ENCODE measurements at regions not wholly inside any gene's neighbourhood (a gene's known extent, or its start where the extent isn't known, plus 50 kb on each side); places are given as distances from the start of the nearest gene placed in this dataset.
"Not testable (repeated sequence)": the region's sequence is repeated elsewhere in the genome, so short reads cannot be mapped to it uniquely, and the experiment has no call there.

- H3K4me3 Mint-ChIP-seq, H3K27ac Mint-ChIP-seq, H3K9me3 Mint-ChIP-seq: not testable (repeated sequence)
Measured at GRCh38 chr2:198602986-198603385, 798.6 kb downstream of the PLCL1 start.

GRCh38 chr2:198597648-198598047 lies 793.3 kb downstream of the PLCL1 start:
- Mint-ChIP-seq H3K9me3 (no peaks in the 10 kb centered on the region), H3K4me3 (no peak overlapping the region), H3K27me3 (no peaks in the 10 kb centered on the region), H3K27ac (no peak overlapping the region), H3K4me1 (ENCODE audit: low read depth) (no peaks in the 10 kb centered on the region), H3K36me3 (no peaks in the 10 kb centered on the region)
- no peak for DNase-seq
- intact Hi-C loops (cut with micrococcal nuclease): no loop called here
- ChIA-PET CTCF (no interaction called here), POLR2A (no interaction called here)

More at GRCh38 chr2:198602986-198603385, 798.6 kb downstream of the PLCL1 start:
- DNase-seq; CTCF ChIA-PET; intact Hi-C loops (cut with micrococcal nuclease); H3K36me3 Mint-ChIP-seq; POLR2A ChIA-PET; H3K27me3 Mint-ChIP-seq; H3K4me1 Mint-ChIP-seq (ENCODE audit: low read depth): not testable (repeated sequence)

- DNase-seq: no peak
- no peak overlapping the region for H3K4me3 Mint-ChIP-seq
- no peaks in the 10 kb centered on the region for H3K4me1 Mint-ChIP-seq (ENCODE audit: low read depth)
- POLR2A ChIA-PET: no interaction called here
- no peaks in the 10 kb centered on the region for H3K36me3 Mint-ChIP-seq
- CTCF ChIA-PET: no interaction called here
- intact Hi-C loops (cut with micrococcal nuclease): no loop called here
- no peak overlapping the region for H3K27ac Mint-ChIP-seq
- H3K27me3 Mint-ChIP-seq: no peaks in the 10 kb centered on the region
- H3K9me3 Mint-ChIP-seq: no peaks in the 10 kb centered on the region
Measured at GRCh38 chr2:198596985-198597384, 792.6 kb downstream of the PLCL1 start.

GRCh38 chr2:198595721-198596120 lies 791.3 kb downstream of the PLCL1 start:
- DNase-seq: no peak
- ChIA-PET CTCF (no interaction called here), POLR2A (no interaction called here)
- Mint-ChIP-seq H3K9me3 (no peaks in the 10 kb centered on the region), H3K4me3 (no peak overlapping the region), H3K4me1 (ENCODE audit: low read depth) (no peaks in the 10 kb centered on the region), H3K27ac (no peak overlapping the region), H3K27me3 (no peaks in the 10 kb centered on the region), H3K36me3 (no peaks in the 10 kb centered on the region)
- intact Hi-C loops (cut with micrococcal nuclease): no loop called here

- POLR2A ChIA-PET: no interaction called here
- Mint-ChIP-seq H3K27me3 (no peaks in the 10 kb centered on the region), H3K27ac (no peak overlapping the region), H3K36me3 (no peaks in the 10 kb centered on the region), H3K4me3 (no peak overlapping the region), H3K4me1 (ENCODE audit: low read depth) (no peaks in the 10 kb centered on the region), H3K9me3 (no peaks in the 10 kb centered on the region)
- DNase-seq: no peak
- CTCF ChIA-PET: interaction anchor here (0.9 kb wide), 1 partner anchor 8 kb away, joined by 3 read pairs; no protein-coding TSS in a partner anchor
- intact Hi-C loops (cut with micrococcal nuclease): no loop called here
Measured at GRCh38 chr2:198591586-198591985, 787.2 kb downstream of the PLCL1 start.

GRCh38 chr2:198587741-198588140 lies 783.3 kb downstream of the PLCL1 start:
- Mint-ChIP-seq H3K4me1 (ENCODE audit: low read depth) (no peaks in the 10 kb centered on the region), H3K4me3 (no peak overlapping the region), H3K27me3 (no peaks in the 10 kb centered on the region), H3K36me3 (no peaks in the 10 kb centered on the region), H3K9me3 (no peaks in the 10 kb centered on the region), H3K27ac (no peak overlapping the region)
- ChIA-PET CTCF (no interaction called here), POLR2A (interaction anchor here (1.0 kb wide), 1 partner anchor 9 kb away, joined by 3 read pairs; no protein-coding TSS in a partner anchor)
- DNase-seq: no peak
- intact Hi-C loops (cut with micrococcal nuclease): no loop called here

GRCh38 chr2:198587240-198587639 lies 782.8 kb downstream of the PLCL1 start:
- Mint-ChIP-seq H3K9me3 (no peaks in the 10 kb centered on the region), H3K4me1 (ENCODE audit: low read depth) (no peaks in the 10 kb centered on the region)

GRCh38 chr2:198571393-198571792 lies 767.0 kb downstream of the PLCL1 start:
- ChIA-PET CTCF (no interaction called here), POLR2A (no interaction called here)
- intact Hi-C loops (cut with micrococcal nuclease): no loop called here
- H3K36me3 Mint-ChIP-seq: no peaks in the 10 kb centered on the region
- H3K4me3 Mint-ChIP-seq: no peak overlapping the region
- no peak for DNase-seq
- H3K4me1 Mint-ChIP-seq (ENCODE audit: low read depth): no peaks in the 10 kb centered on the region
- no peak overlapping the region for H3K27ac Mint-ChIP-seq
- H3K27me3 Mint-ChIP-seq: no peaks in the 10 kb centered on the region
- peaks cover 3% of the 10 kb centered on the region for H3K9me3 Mint-ChIP-seq

More at GRCh38 chr2:198587240-198587639, 782.8 kb downstream of the PLCL1 start:
- Mint-ChIP-seq H3K4me3 (no peak overlapping the region), H3K27ac (no peak overlapping the region), H3K27me3 (no peaks in the 10 kb centered on the region), H3K36me3 (no peaks in the 10 kb centered on the region)
- intact Hi-C loops (cut with micrococcal nuclease): no loop called here
- no peak for DNase-seq
- ChIA-PET CTCF (no interaction called here), POLR2A (interaction anchor here (1.0 kb wide), 1 partner anchor 9 kb away, joined by 3 read pairs; no protein-coding TSS in a partner anchor)

- intact Hi-C loops (cut with micrococcal nuclease): no loop called here
- no peak for DNase-seq
- H3K4me1 Mint-ChIP-seq (ENCODE audit: low read depth): no peaks in the 10 kb centered on the region
- H3K27me3 Mint-ChIP-seq: no peaks in the 10 kb centered on the region
- peaks cover 25% of the 10 kb centered on the region for H3K9me3 Mint-ChIP-seq
- CTCF ChIA-PET: no interaction called here
- POLR2A ChIA-PET: interaction anchor here (1.2 kb wide), 1 partner anchor 9 kb away, joined by 3 read pairs; no protein-coding TSS in a partner anchor
- no peak overlapping the region for H3K27ac Mint-ChIP-seq
- H3K4me3 Mint-ChIP-seq: no peak overlapping the region
- H3K36me3 Mint-ChIP-seq: no peaks in the 10 kb centered on the region
Measured at GRCh38 chr2:198558176-198558575, 753.8 kb downstream of the PLCL1 start.

GRCh38 chr2:198546122-198546521 lies 741.7 kb downstream of the PLCL1 start:
- POLR2A ChIA-PET: no interaction called here
- no peak for DNase-seq
- Mint-ChIP-seq H3K36me3 (no peaks in the 10 kb centered on the region), H3K4me1 (ENCODE audit: low read depth) (no peaks in the 10 kb centered on the region), H3K4me3 (no peak overlapping the region), H3K27ac (no peak overlapping the region), H3K27me3 (peaks cover 3% of the 10 kb centered on the region), H3K9me3 (no peaks in the 10 kb centered on the region)
- intact Hi-C loops (cut with micrococcal nuclease): no loop called here
- CTCF ChIA-PET: no interaction called here

GRCh38 chr2:198545411-198545810 lies 741.0 kb downstream of the PLCL1 start:
- Mint-ChIP-seq H3K4me3 (no peak overlapping the region), H3K36me3 (no peaks in the 10 kb centered on the region), H3K4me1 (ENCODE audit: low read depth) (no peaks in the 10 kb centered on the region), H3K27me3 (peaks cover 3% of the 10 kb centered on the region), H3K9me3 (no peaks in the 10 kb centered on the region), H3K27ac (no peak overlapping the region)
- intact Hi-C loops (cut with micrococcal nuclease): no loop called here
- DNase-seq: no peak
- ChIA-PET POLR2A (no interaction called here), CTCF (no interaction called here)

GRCh38 chr2:198544461-198544860 lies 740.1 kb downstream of the PLCL1 start:
- intact Hi-C loops (cut with micrococcal nuclease): no loop called here
- no peak for DNase-seq
- POLR2A ChIA-PET: no interaction called here
- Mint-ChIP-seq H3K4me3 (no peak overlapping the region), H3K27me3 (peaks cover 3% of the 10 kb centered on the region), H3K27ac (no peak overlapping the region), H3K9me3 (no peaks in the 10 kb centered on the region), H3K4me1 (ENCODE audit: low read depth) (no peaks in the 10 kb centered on the region), H3K36me3 (no peaks in the 10 kb centered on the region)
- CTCF ChIA-PET: no interaction called here

GRCh38 chr2:198534756-198535155 lies 730.4 kb downstream of the PLCL1 start:
- Mint-ChIP-seq H3K4me3 (no peak overlapping the region), H3K27me3 (no peaks in the 10 kb centered on the region), H3K27ac (no peak overlapping the region), H3K36me3 (no peaks in the 10 kb centered on the region), H3K4me1 (ENCODE audit: low read depth) (no peaks in the 10 kb centered on the region), H3K9me3 (no peaks in the 10 kb centered on the region)
- ChIA-PET POLR2A (no interaction called here), CTCF (no interaction called here)
- DNase-seq: no peak
- intact Hi-C loops (cut with micrococcal nuclease): no loop called here
